Neural cell (in vitro differentiated cells): ENCODE measurements at regions not wholly inside any gene's neighbourhood (a gene's known extent, or its start where the extent isn't known, plus 50 kb on each side); places are given as distances from the start of the nearest gene placed in this dataset.

Source experiments
- H2AFZ ChIP-seq: fragments of 200-600, 300-800 bp; sonication (generic), shearing (Covaris generic); 2 replicates; pipeline ENCODE4 v1.6.0; 2014; ENCODE audit warnings: low read depth, mild to moderate bottlenecking, antibody characterized with exemption, low read length, moderate library complexity
- H3F3A ChIP-seq: fragments of 200-600 bp; shearing (Covaris generic); 2 replicates; pipeline ENCODE4 v1.6.1; 2016; ENCODE audit warnings: mild to moderate bottlenecking, moderate library complexity, mixed read lengths, antibody characterized with exemption, low read length; ENCODE audit not compliant: insufficient read depth, poor library complexity, severe bottlenecking
- H3K27ac ChIP-seq: fragments of 200-600, 300-800 bp; sonication (generic), shearing (Covaris generic); 2 replicates; pipeline ENCODE4 v1.5.1; 2014; ENCODE audit warnings: mild to moderate bottlenecking, low read length, moderate library complexity
- H3K27me3 ChIP-seq: fragments of 300-800, 200-600 bp; sonication (generic), shearing (Covaris generic); 2 replicates; pipeline ENCODE4 v1.6.0; 2014; ENCODE audit warnings: mild to moderate bottlenecking, low read depth, low read length, moderate library complexity; ENCODE audit not compliant: insufficient read depth
- H3K36me3 ChIP-seq: fragments of 300-800, 200-600 bp; sonication (generic), shearing (Covaris generic); 2 replicates; pipeline ENCODE4 v1.5.1; 2014; ENCODE audit warnings: mild to moderate bottlenecking, antibody characterized with exemption, low read length, moderate library complexity; ENCODE audit not compliant: insufficient read depth
- H3K4me2 ChIP-seq: fragments of 300-800, 200-600 bp; sonication (generic), shearing (Covaris generic); 2 replicates; pipeline ENCODE4 v1.6.0; 2014; ENCODE audit warnings: mild to moderate bottlenecking, low read length
- H3K4me3 ChIP-seq: fragments of 300-800, 200-600 bp; sonication (generic), shearing (Covaris generic); 2 replicates; pipeline ENCODE4 v1.5.1; 2014; ENCODE audit warnings: mild to moderate bottlenecking, low read length, moderate library complexity
- H3K79me2 ChIP-seq: fragments of 200-600 bp; shearing (Covaris generic); replicated peaks from 2 replicates; pipeline ENCODE4 v1.6.0; 2014; ENCODE audit warnings: mild to moderate bottlenecking, low read length, moderate library complexity; ENCODE audit not compliant: insufficient read depth
- H3K9ac ChIP-seq: fragments of 300-800, 200-600 bp; sonication (generic), shearing (Covaris generic); 2 replicates; pipeline ENCODE4 v1.6.1; 2016; ENCODE audit warnings: mild to moderate bottlenecking, low read length, mixed read lengths
- H3K9me2 ChIP-seq: fragments of 200-600 bp; shearing (Covaris generic); 2 replicates; pipeline ENCODE4 v1.6.1; 2016; ENCODE audit warnings: mild to moderate bottlenecking, low read length, mixed read lengths; ENCODE audit not compliant: insufficient read depth
- H3K9me3 ChIP-seq: fragments of 200-600, 300-800 bp; sonication (generic), shearing (Covaris generic); 2 replicates; pipeline ENCODE4 v1.6.1; 2016; ENCODE audit warnings: mild to moderate bottlenecking, mixed run types, low read length, moderate library complexity, mixed read lengths
- H4K20me1 ChIP-seq: fragments of 200-600 bp; shearing (Covaris generic); 2 replicates; pipeline ENCODE4 v1.6.1; 2016; ENCODE audit warnings: mild to moderate bottlenecking, mixed run types; ENCODE audit not compliant: insufficient read depth
- CTCF ChIP-seq: fragments of 450-650 bp; IDR thresholded peaks from 2 replicates; pipeline ENCODE4 v1.5.1; 2014; ENCODE audit warnings: antibody characterized with exemption, mild to moderate bottlenecking, moderate library complexity; ENCODE audit not compliant: poor library complexity, severe bottlenecking
- EP300 ChIP-seq: fragments of 450-650 bp; conservative IDR thresholded peaks from 2 replicates; pipeline ENCODE4 v1.6.1; 2014; ENCODE audit warnings: antibody characterized with exemption, mild to moderate bottlenecking, moderate library complexity; ENCODE audit not compliant: poor library complexity, severe bottlenecking
- EZH2 ChIP-seq: fragments of 200-600, 300-800 bp; shearing (Covaris generic), sonication (generic); IDR thresholded peaks from 2 replicates; pipeline ENCODE4 v1.6.1; 2014; ENCODE audit warnings: antibody characterized with exemption, low read length, borderline replicate concordance, mild to moderate bottlenecking; ENCODE audit not compliant: insufficient read depth, poor library complexity, severe bottlenecking
- MXI1 ChIP-seq: fragments of 450-650 bp; conservative IDR thresholded peaks from 2 replicates; pipeline ENCODE4 v1.6.1; 2014; ENCODE audit warnings: antibody characterized with exemption, mild to moderate bottlenecking; ENCODE audit not compliant: poor library complexity, severe bottlenecking
- POLR2AphosphoS5 ChIP-seq: IDR thresholded peaks from 2 replicates; pipeline ENCODE4 v1.6.1; 2012
- RAD21 ChIP-seq: fragments of 450-650 bp; conservative IDR thresholded peaks from 2 replicates; pipeline ENCODE4 v1.6.1; 2014; ENCODE audit warnings: antibody characterized with exemption, mild to moderate bottlenecking, moderate library complexity
- SMC3 ChIP-seq: fragments of 450-650 bp; conservative IDR thresholded peaks from 2 replicates; pipeline ENCODE4 v1.6.1; 2014; ENCODE audit warnings: antibody characterized with exemption, mild to moderate bottlenecking, moderate library complexity; ENCODE audit not compliant: poor library complexity
- TAF1 ChIP-seq: IDR thresholded peaks from 2 replicates; pipeline ENCODE4 v1.6.1; 2012; ENCODE audit warnings: low read depth
- TF ChIP-seq, protein P1 (sequence below): IDR thresholded peaks from 2 replicates; pipeline ENCODE4 v1.6.1; 2012; ENCODE audit warnings: borderline replicate concordance

- H3K9me2 ChIP-seq: no peaks in the 10 kb centered on the region
- H3K4me2 ChIP-seq: no peak overlapping the region
- no peaks in the 10 kb centered on the region for H3K27me3 ChIP-seq
- no peaks in the 10 kb centered on the region for H3K36me3 ChIP-seq
- H3F3A ChIP-seq: no peaks in the 10 kb centered on the region
- TF ChIP-seq EZH2 (no peak), EP300 (no peak), RAD21 (no peak), CTCF (no peak), TAF1 (no peak), SMC3 (no peak), POLR2AphosphoS5 (no peak), MXI1 (no peak)
- TF ChIP-seq, protein P1, sequence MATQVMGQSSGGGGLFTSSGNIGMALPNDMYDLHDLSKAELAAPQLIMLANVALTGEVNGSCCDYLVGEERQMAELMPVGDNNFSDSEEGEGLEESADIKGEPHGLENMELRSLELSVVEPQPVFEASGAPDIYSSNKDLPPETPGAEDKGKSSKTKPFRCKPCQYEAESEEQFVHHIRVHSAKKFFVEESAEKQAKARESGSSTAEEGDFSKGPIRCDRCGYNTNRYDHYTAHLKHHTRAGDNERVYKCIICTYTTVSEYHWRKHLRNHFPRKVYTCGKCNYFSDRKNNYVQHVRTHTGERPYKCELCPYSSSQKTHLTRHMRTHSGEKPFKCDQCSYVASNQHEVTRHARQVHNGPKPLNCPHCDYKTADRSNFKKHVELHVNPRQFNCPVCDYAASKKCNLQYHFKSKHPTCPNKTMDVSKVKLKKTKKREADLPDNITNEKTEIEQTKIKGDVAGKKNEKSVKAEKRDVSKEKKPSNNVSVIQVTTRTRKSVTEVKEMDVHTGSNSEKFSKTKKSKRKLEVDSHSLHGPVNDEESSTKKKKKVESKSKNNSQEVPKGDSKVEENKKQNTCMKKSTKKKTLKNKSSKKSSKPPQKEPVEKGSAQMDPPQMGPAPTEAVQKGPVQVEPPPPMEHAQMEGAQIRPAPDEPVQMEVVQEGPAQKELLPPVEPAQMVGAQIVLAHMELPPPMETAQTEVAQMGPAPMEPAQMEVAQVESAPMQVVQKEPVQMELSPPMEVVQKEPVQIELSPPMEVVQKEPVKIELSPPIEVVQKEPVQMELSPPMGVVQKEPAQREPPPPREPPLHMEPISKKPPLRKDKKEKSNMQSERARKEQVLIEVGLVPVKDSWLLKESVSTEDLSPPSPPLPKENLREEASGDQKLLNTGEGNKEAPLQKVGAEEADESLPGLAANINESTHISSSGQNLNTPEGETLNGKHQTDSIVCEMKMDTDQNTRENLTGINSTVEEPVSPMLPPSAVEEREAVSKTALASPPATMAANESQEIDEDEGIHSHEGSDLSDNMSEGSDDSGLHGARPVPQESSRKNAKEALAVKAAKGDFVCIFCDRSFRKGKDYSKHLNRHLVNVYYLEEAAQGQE: no peak
- no peak overlapping the region for H3K9ac ChIP-seq
- H3K27ac ChIP-seq: no peak overlapping the region
- no peaks in the 10 kb centered on the region for H4K20me1 ChIP-seq
- no peak overlapping the region for H2AFZ ChIP-seq
- H3K79me2 ChIP-seq: no peaks in the 10 kb centered on the region
- no peak overlapping the region for H3K4me3 ChIP-seq
- H3K9me3 ChIP-seq: no peaks in the 10 kb centered on the region
These were observed 156.4 kb downstream of the EFNB1 start for GRCh38 chrX:68985135-68985755.

DNA sequence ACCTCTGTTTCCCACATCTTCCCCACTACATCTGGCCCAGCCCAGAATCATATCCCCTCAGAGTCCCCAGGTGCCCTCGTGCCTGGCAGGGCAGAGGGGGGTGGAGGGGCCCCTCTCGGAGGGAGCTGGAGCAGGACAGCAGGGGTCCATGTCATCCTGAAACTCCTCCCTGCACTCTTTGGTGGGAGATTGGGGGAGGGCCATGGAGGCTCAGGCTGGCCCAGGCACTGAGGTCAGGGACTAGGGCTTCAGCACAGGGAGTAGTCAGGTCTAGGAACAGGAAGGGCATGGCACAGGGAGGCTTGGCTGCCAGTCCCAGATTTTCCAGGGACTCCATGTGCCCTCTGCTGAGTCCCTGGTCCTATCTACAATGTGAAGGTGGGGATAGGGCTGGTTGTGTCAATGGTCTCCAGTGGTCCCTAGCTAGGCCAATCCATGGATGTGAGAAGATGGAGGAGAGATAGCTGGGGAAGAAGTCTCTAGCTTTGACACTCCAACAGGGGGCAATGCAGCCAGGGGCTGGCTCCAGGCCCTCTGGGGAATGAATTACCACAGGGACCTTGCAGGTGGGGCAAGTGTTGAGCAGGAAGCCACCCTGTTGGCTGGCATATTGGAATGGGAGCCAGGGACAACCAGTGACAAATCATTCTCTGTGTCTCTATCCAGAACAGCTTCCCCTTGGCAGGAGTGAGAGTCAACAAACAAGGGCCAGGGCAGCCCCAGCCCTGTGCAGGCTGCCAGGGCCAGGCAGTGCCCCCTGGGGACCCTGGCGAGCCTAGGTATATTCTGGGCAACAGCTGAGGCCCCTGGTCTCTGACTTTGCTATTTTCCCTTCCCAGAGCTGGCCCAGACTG lies 154.4 kb downstream of the EFNB1 start:
- Histone ChIP-seq H3K9me3 (no peaks in the 10 kb centered on the region), H3K27ac (no peak overlapping the region), H3K4me2 (no peak overlapping the region), H3K79me2 (no peaks in the 10 kb centered on the region), H3K27me3 (no peaks in the 10 kb centered on the region), H3K9me2 (no peaks in the 10 kb centered on the region), H2AFZ (no peak overlapping the region), H4K20me1 (no peaks in the 10 kb centered on the region), H3K9ac (no peak overlapping the region), H3K4me3 (no peak overlapping the region), H3K36me3 (no peaks in the 10 kb centered on the region), H3F3A (no peaks in the 10 kb centered on the region)
- TF ChIP-seq SMC3 (no peak), POLR2AphosphoS5 (no peak)
- TF ChIP-seq, protein P1: no peak
